Fibroblast of villous mesenchyme (primary cell): ENCODE measurements at regions not wholly inside any gene's neighbourhood (a gene's known extent, or its start where the extent isn't known, plus 50 kb on each side); places are given as distances from the start of the nearest gene placed in this dataset.

Experiments
- DNase-seq: peaks from one replicate; pipeline ENCODE4 v3.0.0-alpha.2; 2010; ENCODE audit warnings: low read depth
- H3K4me3 ChIP-seq: 2 replicates; pipeline ENCODE4 v1.5.1; 2011; ENCODE audit warnings: low read depth, mild to moderate bottlenecking, low read length
- CTCF ChIP-seq: IDR thresholded peaks from 2 replicates; pipeline ENCODE4 v1.5.1; 2012; ENCODE audit warnings: low read depth, mild to moderate bottlenecking, low read length; ENCODE audit not compliant: insufficient read depth

DNA sequence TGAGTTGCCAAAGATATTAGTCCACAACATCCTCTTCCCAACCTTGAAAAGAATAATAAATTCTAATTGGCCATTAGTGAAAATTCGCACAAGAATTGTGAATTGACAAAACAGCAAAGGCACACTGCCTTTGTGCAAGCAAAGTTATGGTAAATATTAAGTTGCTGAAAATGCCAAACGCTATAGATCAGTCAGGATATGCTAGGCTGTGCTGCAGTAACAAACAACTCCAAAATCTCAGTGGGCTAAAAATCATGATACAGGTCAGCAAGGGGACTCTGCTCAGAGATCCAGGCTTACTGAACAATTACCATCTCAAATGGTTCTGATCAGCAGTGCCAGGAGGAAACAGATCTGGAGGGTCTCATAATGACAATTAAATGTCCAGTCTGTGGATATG is 238.0 kb upstream of the IGF1R start:
- no peak for TF ChIP-seq CTCF

GRCh38 chr15:98412852-98413251 is 235.5 kb upstream of the IGF1R start:
- TF ChIP-seq CTCF: no peak
- no peak overlapping the region for H3K4me3 ChIP-seq
- no peak for DNase-seq

More for the DNA sequence above, 238.0 kb upstream of the IGF1R start:
- no peak overlapping the region for H3K4me3 ChIP-seq
- DNase-seq: no peak

DNA sequence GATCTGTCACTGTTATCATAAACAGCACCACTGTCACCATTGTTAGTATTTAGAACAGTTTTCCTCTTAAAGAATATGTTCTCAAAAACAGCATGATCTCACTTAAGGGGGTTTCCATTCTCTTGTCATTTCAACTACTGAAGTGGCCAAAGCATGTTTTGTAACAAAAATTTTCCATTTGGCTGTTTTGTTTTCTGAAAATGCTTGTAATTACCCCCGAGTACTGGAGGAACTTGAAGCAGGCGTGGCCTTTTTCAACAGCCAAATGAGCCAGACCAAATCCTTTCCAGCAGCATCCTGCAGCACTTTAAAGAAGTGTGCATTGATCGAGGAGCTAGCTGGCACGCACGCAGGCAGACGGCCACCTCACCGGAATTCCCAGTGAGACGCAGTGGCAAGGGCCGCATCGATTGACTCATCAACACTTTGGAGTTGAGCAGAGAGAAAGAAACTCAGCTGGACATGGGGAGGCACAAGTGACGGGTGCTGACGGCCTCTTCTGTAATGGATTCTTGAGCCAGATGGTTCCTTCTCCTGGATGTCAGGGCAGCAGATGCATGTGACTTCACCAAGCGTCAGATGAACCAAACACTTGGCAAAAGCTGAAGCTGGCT is 234.3 kb upstream of the IGF1R start:
- TF ChIP-seq CTCF: no peak
- DNase-seq: no peak
- no peak overlapping the region for H3K4me3 ChIP-seq

- no peak overlapping the region for H3K4me3 ChIP-seq
- TF ChIP-seq CTCF: no peak
- DNase-seq: no peak
Measured at GRCh38 chr15:98416222-98416855, 232.0 kb upstream of the IGF1R start.

GRCh38 chr15:98417346-98417745 is 231.0 kb upstream of the IGF1R start:
- no peak overlapping the region for H3K4me3 ChIP-seq
- no peak for DNase-seq
- no peak for TF ChIP-seq CTCF

- DNase-seq: no peak
- TF ChIP-seq CTCF: no peak
- no peak overlapping the region for H3K4me3 ChIP-seq
Measured at GRCh38 chr15:98418122-98418521, 230.2 kb upstream of the IGF1R start.
